ENCODE measurements at regions not wholly inside any gene's neighbourhood (a gene's known extent, or its start where the extent isn't known, plus 50 kb on each side); places are given as distances from the start of the nearest gene placed in this dataset.

DNA sequence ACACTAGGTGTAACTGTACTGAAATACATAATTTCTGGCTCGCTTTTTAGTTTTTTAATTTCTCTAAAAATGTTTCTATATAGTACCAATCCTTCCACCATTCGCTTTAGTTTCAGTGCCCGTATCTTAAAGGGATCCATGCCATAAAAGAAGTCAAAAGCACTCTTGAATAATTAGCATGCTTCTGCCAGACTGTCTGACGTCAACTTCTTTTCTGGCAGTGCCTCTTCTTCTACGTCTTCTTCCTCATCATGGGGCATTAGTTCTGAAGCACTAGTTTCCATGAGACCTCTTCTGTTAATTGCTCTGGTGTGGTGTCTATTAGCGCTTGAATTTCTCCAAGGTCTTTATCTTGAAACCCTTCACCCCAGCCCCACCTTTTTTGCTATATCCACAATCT is 93.8 kb upstream of the DOCK9 start:
- in situ Hi-C loops (cut with HindIII; ENCODE audit: low sequenced_read_pairs), result no loop called here
- no peak overlapping the region for H3K4me3 ChIP-seq (ENCODE audit: low read depth, low read length)
- no peak for DNase-seq (ENCODE audit: low read depth, low spot score)
- TF ChIP-seq, protein P1, sequence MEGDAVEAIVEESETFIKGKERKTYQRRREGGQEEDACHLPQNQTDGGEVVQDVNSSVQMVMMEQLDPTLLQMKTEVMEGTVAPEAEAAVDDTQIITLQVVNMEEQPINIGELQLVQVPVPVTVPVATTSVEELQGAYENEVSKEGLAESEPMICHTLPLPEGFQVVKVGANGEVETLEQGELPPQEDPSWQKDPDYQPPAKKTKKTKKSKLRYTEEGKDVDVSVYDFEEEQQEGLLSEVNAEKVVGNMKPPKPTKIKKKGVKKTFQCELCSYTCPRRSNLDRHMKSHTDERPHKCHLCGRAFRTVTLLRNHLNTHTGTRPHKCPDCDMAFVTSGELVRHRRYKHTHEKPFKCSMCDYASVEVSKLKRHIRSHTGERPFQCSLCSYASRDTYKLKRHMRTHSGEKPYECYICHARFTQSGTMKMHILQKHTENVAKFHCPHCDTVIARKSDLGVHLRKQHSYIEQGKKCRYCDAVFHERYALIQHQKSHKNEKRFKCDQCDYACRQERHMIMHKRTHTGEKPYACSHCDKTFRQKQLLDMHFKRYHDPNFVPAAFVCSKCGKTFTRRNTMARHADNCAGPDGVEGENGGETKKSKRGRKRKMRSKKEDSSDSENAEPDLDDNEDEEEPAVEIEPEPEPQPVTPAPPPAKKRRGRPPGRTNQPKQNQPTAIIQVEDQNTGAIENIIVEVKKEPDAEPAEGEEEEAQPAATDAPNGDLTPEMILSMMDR (IDR thresholded peaks at IDR 0.05; ENCODE audit: low read depth, low read length), result no peak

DNA sequence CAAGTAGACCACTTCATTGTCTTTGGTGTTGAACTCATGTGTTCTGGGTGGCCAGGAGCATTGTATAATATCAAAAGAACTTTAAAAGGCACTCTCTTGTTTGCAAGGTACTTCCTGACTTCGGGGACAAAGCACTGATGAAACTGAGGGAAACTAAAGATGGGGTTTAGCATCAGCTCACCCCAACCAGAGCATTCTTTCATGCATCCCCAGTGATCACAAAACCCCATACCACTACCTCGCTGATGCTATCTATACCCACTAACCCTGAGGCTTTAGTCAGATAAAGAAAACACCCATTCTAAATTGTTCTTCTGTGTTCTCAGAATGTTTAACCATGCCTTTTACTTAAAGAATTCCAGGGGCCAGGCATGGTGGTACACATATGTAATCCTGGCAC is 94.5 kb upstream of the DOCK9 start:
- in situ Hi-C loops (cut with HindIII; ENCODE audit: low sequenced_read_pairs), result no loop called here
- TF ChIP-seq, protein P1 (IDR thresholded peaks at IDR 0.05; ENCODE audit: low read depth, low read length), result no peak
- H3K4me3 ChIP-seq (ENCODE audit: low read depth, low read length), result no peak overlapping the region
- no peak for DNase-seq (ENCODE audit: low read depth, low spot score)

DNA sequence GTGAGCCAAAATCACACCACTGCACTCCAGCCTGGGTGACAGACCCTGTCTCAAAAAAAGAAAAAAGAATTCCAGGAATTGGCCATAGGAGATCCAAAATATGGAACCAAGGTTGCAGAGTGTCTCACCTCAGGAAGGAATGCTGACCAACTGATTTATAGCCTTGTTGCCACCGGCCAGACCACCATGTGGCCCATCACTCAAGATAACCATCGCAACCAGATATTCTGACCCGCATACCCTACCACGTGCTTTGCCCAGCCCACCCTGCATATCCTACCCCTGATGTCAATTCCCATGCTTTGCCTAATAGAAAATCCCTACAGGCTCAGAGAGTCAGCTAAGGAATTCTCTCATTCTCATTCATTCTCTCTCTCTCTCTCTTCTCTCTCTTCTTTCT is 95.1 kb upstream of the DOCK9 start:
- DNase-seq (ENCODE audit: low read depth, low spot score), result no peak
- TF ChIP-seq, protein P1 (IDR thresholded peaks at IDR 0.05; ENCODE audit: low read depth, low read length), result no peak
- in situ Hi-C loops (cut with HindIII; ENCODE audit: low sequenced_read_pairs), result no loop called here
- H3K4me3 ChIP-seq (ENCODE audit: low read depth, low read length), result no peak overlapping the region

DNA sequence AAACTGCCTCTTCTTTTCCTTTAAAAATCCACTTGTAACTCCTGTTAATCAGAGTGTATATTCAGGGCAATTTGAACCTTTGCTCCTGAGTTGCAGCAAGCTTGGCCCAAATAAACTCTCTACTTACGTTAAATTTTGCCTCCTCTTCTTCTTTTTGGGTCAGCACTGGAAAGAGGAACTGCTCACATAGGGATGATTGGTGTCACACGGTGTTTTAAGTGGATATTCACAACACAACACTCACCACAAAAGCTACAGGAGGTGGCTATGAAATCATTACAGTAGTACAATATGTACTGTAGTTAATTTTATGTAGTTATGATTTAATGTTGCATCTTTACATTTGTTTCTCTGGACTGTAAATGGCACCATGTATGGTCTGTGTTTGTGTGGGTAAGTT is 96.8 kb upstream of the DOCK9 start:
- H3K4me3 ChIP-seq (ENCODE audit: low read depth, low read length), result no peak overlapping the region
- TF ChIP-seq, protein P1 (IDR thresholded peaks at IDR 0.05; ENCODE audit: low read depth, low read length), result no peak
- no peak for DNase-seq (ENCODE audit: low read depth, low spot score)
- in situ Hi-C loops (cut with HindIII; ENCODE audit: low sequenced_read_pairs), result no loop called here

DNA sequence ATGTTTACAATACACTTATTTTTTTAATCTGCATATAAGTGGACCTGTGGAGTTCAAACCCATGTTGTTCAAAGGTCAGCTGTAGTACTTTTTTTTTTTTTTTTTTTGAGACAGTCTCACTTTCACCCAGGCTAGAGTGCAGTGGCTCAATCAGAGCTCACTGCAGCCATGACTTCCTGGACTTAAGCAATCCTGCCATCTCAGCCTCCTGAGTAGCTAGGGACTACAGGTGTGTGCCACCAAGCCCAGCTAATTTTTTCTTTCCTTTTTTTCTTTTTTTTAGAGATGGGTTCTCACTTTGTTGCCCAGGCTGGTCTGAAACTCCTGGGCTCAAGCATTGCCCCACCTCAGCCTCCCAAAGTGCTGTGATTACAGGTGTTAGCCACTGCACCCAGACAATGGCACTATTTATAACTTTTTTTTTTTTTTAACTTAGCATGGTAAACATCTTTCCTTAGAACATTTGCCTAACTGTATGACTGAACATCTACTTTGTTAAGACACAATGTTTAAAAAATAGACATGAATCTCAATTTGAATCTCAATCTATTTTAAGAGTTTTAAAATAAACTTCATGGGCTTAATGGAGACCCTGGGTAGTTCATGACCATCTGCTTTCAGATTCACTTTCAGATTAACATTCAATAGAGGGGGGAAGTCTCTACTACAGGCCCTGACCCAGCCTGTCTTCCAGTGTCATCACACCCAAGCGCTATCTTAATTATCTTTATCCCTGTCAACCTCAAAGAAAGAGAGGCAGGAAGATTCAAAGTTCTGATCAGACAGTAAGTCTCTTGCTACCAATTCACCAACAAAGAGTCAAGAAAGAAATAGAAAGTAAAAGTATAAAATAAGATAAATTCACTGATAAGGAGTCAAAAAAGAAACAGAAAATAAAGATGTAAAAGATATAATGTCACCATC is 97.7 kb upstream of the DOCK9 start:
- no peak overlapping the region for H3K4me3 ChIP-seq (ENCODE audit: low read depth, low read length)
- no peak for DNase-seq (ENCODE audit: low read depth, low spot score)
- TF ChIP-seq, protein P1 (IDR thresholded peaks at IDR 0.05; ENCODE audit: low read depth, low read length), result no peak
- in situ Hi-C loops (cut with HindIII; ENCODE audit: low sequenced_read_pairs), result no loop called here

DNA sequence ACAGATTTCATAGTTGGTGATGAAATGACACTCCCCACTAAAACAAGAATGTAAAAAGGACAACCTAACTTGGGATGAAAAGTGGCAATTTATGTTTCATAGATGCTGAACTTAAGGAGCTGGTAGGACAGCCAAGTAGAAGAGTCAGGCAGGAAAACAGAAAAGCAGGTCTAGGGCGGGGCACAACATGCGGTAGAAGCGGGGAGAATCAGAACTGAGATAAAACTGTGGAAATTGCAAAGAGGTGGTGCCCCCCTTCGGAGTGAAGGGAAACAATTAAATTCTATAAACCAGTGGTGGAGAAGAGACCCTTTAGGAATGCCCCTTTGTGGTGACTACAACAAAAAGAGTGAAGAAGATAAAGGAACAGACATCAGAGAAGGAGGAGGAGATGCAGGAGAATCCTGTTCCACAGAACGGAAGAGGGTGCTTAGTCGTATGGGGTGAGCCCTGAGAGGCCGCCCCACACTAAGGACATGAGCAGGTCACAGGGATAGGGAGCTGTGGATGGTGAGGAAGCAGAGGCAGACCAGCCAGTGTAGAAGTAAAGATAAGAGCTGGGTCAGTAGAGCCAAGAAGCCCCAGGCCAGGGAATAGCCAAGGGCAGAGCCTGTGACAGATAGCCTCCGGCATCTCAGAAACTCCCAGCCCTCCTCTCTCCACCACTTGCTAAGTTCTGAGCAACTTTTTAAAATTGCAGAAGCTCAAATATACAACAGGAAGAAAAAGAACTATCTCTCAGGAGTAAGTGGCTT is 100.3 kb upstream of the DOCK9 start:
- no peak overlapping the region for H3K4me3 ChIP-seq (ENCODE audit: low read depth, low read length)
- in situ Hi-C loops (cut with HindIII; ENCODE audit: low sequenced_read_pairs), result no loop called here

More for the DNA sequence above, 100.3 kb upstream of the DOCK9 start:
- no peak for DNase-seq (ENCODE audit: low read depth, low spot score)
- TF ChIP-seq, protein P1 (IDR thresholded peaks at IDR 0.05; ENCODE audit: low read depth, low read length), result no peak

All from astrocyte of the spinal cord (primary cell).